Endometrial microvascular endothelial cells (primary cell): ENCODE measurements at regions not wholly inside any gene's neighbourhood (a gene's known extent, or its start where the extent isn't known, plus 50 kb on each side); places are given as distances from the start of the nearest gene placed in this dataset.
"Not testable (repeated sequence)": the region's sequence is repeated elsewhere in the genome, so short reads cannot be mapped to it uniquely, and the experiment has no call there.

Experiments
- in situ Hi-C: cut with HindIII; loops from 2 replicates; pipeline ENCODE4 v1.10.0; 2017; ENCODE audit warnings: low sequenced_read_pairs, low pct_unique_long_range_greater_than_20kb; ENCODE audit errors: inconsistent ontology term

GRCh38 chr6:74606582-74607071 lies 599.2 kb downstream of the COL12A1 start:
- in situ Hi-C loops: no loop called here

- in situ Hi-C loops: no loop called here
These were observed 599.8 kb downstream of the COL12A1 start for GRCh38 chr6:74605922-74606581.

GRCh38 chr6:74604279-74604678 lies 601.6 kb downstream of the COL12A1 start:
- in situ Hi-C loops: no loop called here

GRCh38 chr6:74603322-74604076 lies 602.4 kb downstream of the COL12A1 start:
- in situ Hi-C loops: no loop called here

- in situ Hi-C loops: no loop called here
These were observed 603.6 kb downstream of the COL12A1 start for GRCh38 chr6:74602206-74602605.

- in situ Hi-C loops: no loop called here
These were observed 607.1 kb downstream of the COL12A1 start for GRCh38 chr6:74598462-74599393.

GRCh38 chr6:74597840-74598239 lies 608.0 kb downstream of the COL12A1 start:
- in situ Hi-C loops: no loop called here

- in situ Hi-C loops: no loop called here
These were observed 608.6 kb downstream of the COL12A1 start for GRCh38 chr6:74597266-74597665.

GRCh38 chr6:74596588-74596987 lies 609.3 kb downstream of the COL12A1 start:
- in situ Hi-C loops: no loop called here

GRCh38 chr6:74594350-74594749 lies 611.5 kb downstream of the COL12A1 start:
- in situ Hi-C loops: not testable (repeated sequence)

- in situ Hi-C loops: no loop called here
These were observed 617.6 kb downstream of the COL12A1 start for GRCh38 chr6:74588094-74588832.

- in situ Hi-C loops: no loop called here
These were observed 618.5 kb downstream of the COL12A1 start for GRCh38 chr6:74587386-74587785.

- in situ Hi-C loops: no loop called here
These were observed 620.1 kb downstream of the COL12A1 start for GRCh38 chr6:74585753-74586152.

- in situ Hi-C loops: no loop called here
These were observed 624.2 kb downstream of the COL12A1 start for GRCh38 chr6:74581681-74582080.

GRCh38 chr6:74579794-74580193 lies 626.1 kb downstream of the COL12A1 start:
- in situ Hi-C loops: no loop called here

GRCh38 chr6:74579047-74579446 lies 626.8 kb downstream of the COL12A1 start:
- in situ Hi-C loops: no loop called here

- in situ Hi-C loops: no loop called here
These were observed 627.5 kb downstream of the COL12A1 start for GRCh38 chr6:74578339-74578738.

- in situ Hi-C loops: no loop called here
These were observed 628.2 kb downstream of the COL12A1 start for GRCh38 chr6:74577619-74578018.

GRCh38 chr6:74574794-74575193 lies 631.1 kb downstream of the COL12A1 start:
- in situ Hi-C loops: no loop called here
